ENCODE measurements at regions not wholly inside any gene's neighbourhood (a gene's known extent, or its start where the extent isn't known, plus 50 kb on each side); places are given as distances from the start of the nearest gene placed in this dataset.
"Not testable (repeated sequence)": the region's sequence is repeated elsewhere in the genome, so short reads cannot be mapped to it uniquely, and the experiment has no call there.

- Histone ChIP-seq H3K27ac (no peak overlapping the region), H3K4me3 (no peak overlapping the region)
- no peak for TF ChIP-seq CTCF (IDR thresholded peaks at IDR 0.05)
- DNase-seq (ENCODE audit: low spot score) = no peak
These were observed 493.3 kb upstream of the SYT1 start for GRCh38 chr12:78371284-78371683.

GRCh38 chr12:78375461-78375860 is 489.1 kb upstream of the SYT1 start:
- no peak for DNase-seq (ENCODE audit: low spot score)
- no peak for TF ChIP-seq CTCF (IDR thresholded peaks at IDR 0.05)
- Histone ChIP-seq H3K27ac (no peak overlapping the region), H3K4me3 (no peak overlapping the region)

GRCh38 chr12:78376257-78376656 is 488.3 kb upstream of the SYT1 start:
- Histone ChIP-seq H3K27ac (no peak overlapping the region), H3K4me3 (no peak overlapping the region)
- DNase-seq (ENCODE audit: low spot score) = no peak
- no peak for TF ChIP-seq CTCF (IDR thresholded peaks at IDR 0.05)

GRCh38 chr12:78379065-78379464 is 485.5 kb upstream of the SYT1 start:
- not testable (repeated sequence) for DNase-seq (ENCODE audit: low spot score); H3K27ac ChIP-seq; H3K4me3 ChIP-seq

GRCh38 chr12:78383414-78383813 is 481.2 kb upstream of the SYT1 start:
- no peak overlapping the region for H3K27ac ChIP-seq
- no peak for DNase-seq (ENCODE audit: low spot score)
- no peak overlapping the region for H3K4me3 ChIP-seq
- no peak for TF ChIP-seq CTCF (IDR thresholded peaks at IDR 0.05)

GRCh38 chr12:78384541-78384940 is 480.0 kb upstream of the SYT1 start:
- no peak overlapping the region for H3K27ac ChIP-seq
- no peak overlapping the region for H3K4me3 ChIP-seq
- TF ChIP-seq CTCF (IDR thresholded peaks at IDR 0.05) = no peak
- DNase-seq (ENCODE audit: low spot score) = no peak

- no peak for DNase-seq (ENCODE audit: low spot score)
- Histone ChIP-seq H3K4me3 (no peak overlapping the region), H3K27ac (no peak overlapping the region)
- no peak for TF ChIP-seq CTCF (IDR thresholded peaks at IDR 0.05)
These were observed 479.0 kb upstream of the SYT1 start for GRCh38 chr12:78385541-78385940.

GRCh38 chr12:78386871-78387270 is 477.7 kb upstream of the SYT1 start:
- no peak overlapping the region for H3K4me3 ChIP-seq
- H3K27ac ChIP-seq = no peak overlapping the region
- no peak for DNase-seq (ENCODE audit: low spot score)
- TF ChIP-seq CTCF (IDR thresholded peaks at IDR 0.05) = no peak
